Fibroblast of skin of left biceps (primary cell): ENCODE measurements at regions not wholly inside any gene's neighbourhood (a gene's known extent, or its start where the extent isn't known, plus 50 kb on each side); places are given as distances from the start of the nearest gene placed in this dataset.
A peak's percentile ranks its signal among the peaks of the same experiment; 100 is the strongest.
"Not testable (repeated sequence)": the region's sequence is repeated elsewhere in the genome, so short reads cannot be mapped to it uniquely, and the experiment has no call there.

Experiments used
- DNase-seq, 2 experiments: peaks; one replicate each; pipeline ENCODE4 v3.0.0-alpha.2; 2013; ENCODE audit warnings: low read depth in 2 of 2

GRCh38 chr12:87679251-87679650 lies 349.9 kb downstream of the C12orf50 start:
- DNase-seq = no peak

- DNase-seq = no peak
Measured at GRCh38 chr12:87678453-87678852, 350.7 kb downstream of the C12orf50 start.

GRCh38 chr12:87676731-87677130 lies 352.5 kb downstream of the C12orf50 start:
- DNase-seq = no peak

- DNase-seq = no peak
Measured at GRCh38 chr12:87671757-87672156, 357.4 kb downstream of the C12orf50 start.

GRCh38 chr12:87670448-87670847 lies 358.8 kb downstream of the C12orf50 start:
- no peak for DNase-seq

GRCh38 chr12:87667378-87667777 lies 361.8 kb downstream of the C12orf50 start:
- DNase-seq = peak; percentile 23 to 27

- DNase-seq = no peak
Measured at GRCh38 chr12:87661786-87662377, 367.3 kb downstream of the C12orf50 start.

GRCh38 chr12:87660987-87661774 lies 368.0 kb downstream of the C12orf50 start:
- no peak for DNase-seq

GRCh38 chr12:87660291-87660690 lies 368.9 kb downstream of the C12orf50 start:
- no peak for DNase-seq

- no peak for DNase-seq
Measured at GRCh38 chr12:87656311-87656710, 372.9 kb downstream of the C12orf50 start.

- no peak for DNase-seq
Measured at GRCh38 chr12:87651670-87652425, 377.4 kb downstream of the C12orf50 start.

GRCh38 chr12:87642245-87642644 lies 387.0 kb downstream of the C12orf50 start:
- DNase-seq = no peak

GRCh38 chr12:87618199-87618598 lies 411.0 kb downstream of the C12orf50 start:
- DNase-seq = no peak

GRCh38 chr12:87612996-87613395 lies 416.2 kb downstream of the C12orf50 start:
- no peak for DNase-seq

- no peak for DNase-seq
Measured at GRCh38 chr12:87608321-87608720, 420.9 kb downstream of the C12orf50 start.

- DNase-seq = no peak
Measured at GRCh38 chr12:87603727-87604126, 425.5 kb downstream of the C12orf50 start.

- no peak for DNase-seq
Measured at GRCh38 chr12:87599459-87599858, 429.7 kb downstream of the C12orf50 start.

GRCh38 chr12:87597114-87597513 lies 432.1 kb downstream of the C12orf50 start:
- no peak for DNase-seq

- peak in 1 of 2 experiments; percentile 1 for DNase-seq
Measured at GRCh38 chr12:87596636-87597035, 432.6 kb downstream of the C12orf50 start.

- no peak for DNase-seq
Measured at GRCh38 chr12:87596134-87596533, 433.1 kb downstream of the C12orf50 start.

- DNase-seq = no peak
Measured at GRCh38 chr12:87585882-87586557, 443.2 kb downstream of the C12orf50 start.

- not testable (repeated sequence) for DNase-seq
Measured at GRCh38 chr12:87579091-87579490, 450.1 kb downstream of the C12orf50 start.
